Activated CD4-positive, alpha-beta T cell treated with anti-CD3 and anti-CD28 coated beads, Interleukin-2, amount 50 U/mL, for 48 hours (primary cell): ENCODE measurements at regions not wholly inside any gene's neighbourhood (a gene's known extent, or its start where the extent isn't known, plus 50 kb on each side); places are given as distances from the start of the nearest gene placed in this dataset.
"Not testable (repeated sequence)": the region's sequence is repeated elsewhere in the genome, so short reads cannot be mapped to it uniquely, and the experiment has no call there.

Experiments
- DNase-seq, 2 experiments: peaks; one replicate each; pipeline ENCODE4 v3.0.0-alpha.2; 2020

DNA sequence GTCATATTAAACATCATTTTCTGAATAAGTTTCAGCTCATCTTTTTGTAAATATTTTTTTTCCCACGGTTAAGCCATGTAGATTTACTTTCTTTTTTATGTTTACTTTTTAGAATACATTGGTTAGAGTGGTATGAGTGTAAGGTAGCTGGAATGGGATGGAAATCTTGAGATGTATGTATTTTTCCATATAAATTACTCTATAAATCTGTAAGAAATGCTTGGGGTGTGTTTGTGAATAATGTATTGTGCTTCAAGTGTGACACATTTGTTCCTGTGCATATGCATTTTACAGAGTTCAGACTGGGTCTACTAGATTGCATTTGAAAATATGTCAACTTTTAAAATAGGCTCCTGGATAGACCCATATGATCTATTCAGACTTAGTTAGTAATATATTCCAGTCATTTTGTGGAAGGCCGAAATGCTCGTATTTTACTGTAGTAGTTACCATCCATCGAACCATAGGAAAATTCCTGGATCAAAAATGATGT, 756.8 kb downstream of the RAPGEF2 start:
- DNase-seq: no peak

- no peak for DNase-seq
Measured at GRCh38 chr4:159860945-159861344, 758.1 kb downstream of the RAPGEF2 start.

DNA sequence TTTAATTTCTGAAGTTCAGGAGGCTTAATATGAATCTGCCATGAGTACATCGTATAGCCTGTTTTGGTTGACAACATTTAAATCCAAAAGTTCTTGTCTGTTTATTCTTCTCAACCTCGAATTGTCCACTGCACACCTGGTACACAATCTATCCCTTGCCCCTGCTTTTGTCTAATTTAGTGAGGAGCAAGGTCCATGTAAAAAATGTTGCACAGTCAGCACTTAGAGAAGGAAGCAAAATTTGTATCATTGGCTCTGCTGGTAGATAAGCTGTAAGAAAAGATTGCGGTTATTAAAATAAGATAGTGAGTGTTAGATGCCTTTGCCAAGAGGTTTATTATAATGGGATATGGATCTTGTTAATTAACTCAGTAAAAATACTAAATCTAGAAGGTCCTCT, 761.5 kb downstream of the RAPGEF2 start:
- DNase-seq: no peak

DNA sequence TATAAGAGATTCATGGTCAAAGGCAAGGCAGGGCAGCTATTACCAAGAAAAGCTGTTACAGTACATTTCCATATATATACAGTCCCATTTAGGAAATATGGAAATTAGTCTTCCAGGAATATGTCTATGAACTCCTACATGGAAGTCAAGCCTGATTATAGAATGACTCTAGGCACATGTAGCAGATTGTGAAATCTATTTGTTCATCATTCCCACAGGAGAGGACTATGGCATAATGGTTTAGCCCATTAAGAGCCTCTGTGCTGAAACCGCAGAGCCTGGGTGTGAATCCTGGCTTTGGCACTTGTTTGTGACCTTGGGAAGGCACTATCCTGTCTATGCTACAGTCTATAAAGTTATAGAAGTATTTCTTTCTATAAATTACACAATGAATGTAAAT, 764.8 kb downstream of the RAPGEF2 start:
- DNase-seq: no peak

DNA sequence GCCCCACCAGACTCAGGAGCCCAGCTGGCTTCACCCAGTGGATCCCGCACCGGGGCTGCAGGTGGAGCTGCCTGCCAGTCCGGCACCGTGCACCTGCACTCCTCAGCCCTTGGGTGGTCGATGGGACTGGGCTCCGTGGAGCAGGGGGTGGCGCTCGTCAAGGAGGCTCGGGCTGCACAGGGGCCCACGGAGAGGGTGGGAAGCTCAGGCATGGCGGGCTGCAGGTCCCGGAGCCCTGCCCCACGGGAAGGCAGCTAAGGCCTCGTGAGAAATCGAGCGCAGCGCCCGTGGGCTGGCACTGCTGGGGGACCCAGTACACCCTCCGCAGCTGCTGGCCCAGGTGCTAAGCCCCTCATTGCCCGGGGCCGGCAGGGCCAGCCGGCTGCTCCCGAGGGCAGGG, 766.1 kb downstream of the RAPGEF2 start:
- not testable (repeated sequence) for DNase-seq

DNA sequence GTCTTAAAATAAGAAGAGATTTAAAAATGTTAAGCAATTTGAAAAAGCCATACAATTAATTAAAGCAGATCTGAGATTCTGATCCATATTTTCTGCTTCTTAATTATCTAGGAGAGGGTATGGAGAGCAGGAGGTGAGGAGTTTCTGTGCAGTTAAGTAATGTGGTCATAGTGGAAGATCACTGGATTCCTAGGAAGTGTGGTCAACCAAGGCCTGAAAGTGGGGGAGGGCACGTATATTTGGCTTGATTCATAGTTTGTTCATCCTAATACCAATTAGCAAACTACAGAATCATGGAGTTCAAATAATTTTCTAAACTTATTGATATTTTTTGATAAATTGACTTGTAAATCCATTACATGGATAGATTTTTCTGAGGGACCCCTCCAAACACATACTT, 768.3 kb downstream of the RAPGEF2 start:
- DNase-seq: no peak

DNA sequence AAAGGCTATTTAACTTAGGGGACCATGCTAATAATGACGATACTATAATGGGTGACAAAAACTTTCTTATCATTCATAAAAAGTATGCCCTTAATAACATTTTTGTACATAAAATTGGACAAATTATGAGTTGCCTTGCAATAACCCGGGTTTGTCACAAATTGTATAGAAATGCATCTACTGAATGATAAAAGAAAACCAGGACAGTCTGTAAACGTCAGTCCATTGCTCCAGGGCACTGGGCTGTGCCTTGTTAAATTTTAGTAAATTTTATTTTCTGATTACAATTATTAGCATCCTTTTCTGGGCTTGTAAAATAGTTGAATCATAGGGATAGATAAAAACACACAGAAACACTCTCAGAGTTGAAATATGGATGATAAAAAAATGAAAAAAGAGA, 778.3 kb downstream of the RAPGEF2 start:
- no peak for DNase-seq

DNA sequence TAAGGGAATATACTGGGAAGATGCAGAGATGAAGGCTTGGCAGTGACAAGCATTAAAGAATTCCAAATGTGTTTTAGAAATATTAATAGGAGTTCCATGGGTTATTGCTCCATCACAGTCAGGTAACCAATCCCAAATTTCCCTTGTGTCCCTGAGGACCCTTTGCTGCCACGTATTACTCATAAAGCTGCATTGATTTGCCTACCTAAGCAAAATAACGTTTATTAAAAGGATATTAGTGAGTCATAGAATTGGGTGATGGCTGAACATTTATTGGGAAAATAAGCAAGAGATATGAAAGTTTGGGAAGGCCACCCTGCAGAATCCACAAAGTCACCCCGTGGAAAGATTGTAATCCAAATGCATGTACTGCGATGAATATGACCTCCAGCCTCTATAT, 782.1 kb downstream of the RAPGEF2 start:
- no peak for DNase-seq

DNA sequence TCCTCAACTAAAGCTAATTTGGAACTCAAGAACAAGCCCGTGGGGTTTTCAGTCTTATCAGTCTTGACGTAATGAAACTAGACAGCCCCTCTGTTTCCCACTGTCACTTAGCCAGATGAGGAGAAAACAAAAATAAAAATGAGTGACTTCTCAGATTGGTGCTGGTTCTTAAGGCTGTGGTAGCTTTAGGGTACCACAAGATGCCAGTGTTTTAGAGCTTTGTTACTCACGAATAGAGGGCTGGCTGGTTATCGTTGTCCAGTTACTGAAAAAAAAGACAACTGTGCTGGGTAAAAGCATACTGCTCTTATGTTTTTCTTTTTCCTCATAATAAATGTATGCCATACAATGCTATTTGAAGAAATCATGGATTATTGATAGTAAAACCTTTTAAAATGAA, 796.7 kb downstream of the RAPGEF2 start:
- no peak for DNase-seq

DNA sequence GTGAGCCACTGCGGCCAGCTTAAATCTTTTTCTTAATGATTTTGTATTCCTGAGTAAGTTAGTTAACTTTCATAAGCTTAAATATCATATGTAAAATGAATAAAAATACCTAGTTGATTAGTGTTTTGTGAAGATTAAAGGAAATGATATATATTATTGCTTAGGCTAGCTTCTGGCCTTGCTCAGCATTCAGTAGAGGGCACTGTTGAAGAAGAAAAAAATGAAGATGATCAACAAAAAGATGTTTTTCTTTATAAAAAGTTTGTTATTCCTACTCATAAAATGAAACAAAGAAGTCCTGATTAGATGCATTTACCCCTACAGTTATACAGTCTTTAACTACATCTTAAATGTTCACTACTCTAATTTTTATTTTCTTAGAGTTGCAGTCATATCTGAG, 797.7 kb downstream of the RAPGEF2 start:
- DNase-seq: no peak

DNA sequence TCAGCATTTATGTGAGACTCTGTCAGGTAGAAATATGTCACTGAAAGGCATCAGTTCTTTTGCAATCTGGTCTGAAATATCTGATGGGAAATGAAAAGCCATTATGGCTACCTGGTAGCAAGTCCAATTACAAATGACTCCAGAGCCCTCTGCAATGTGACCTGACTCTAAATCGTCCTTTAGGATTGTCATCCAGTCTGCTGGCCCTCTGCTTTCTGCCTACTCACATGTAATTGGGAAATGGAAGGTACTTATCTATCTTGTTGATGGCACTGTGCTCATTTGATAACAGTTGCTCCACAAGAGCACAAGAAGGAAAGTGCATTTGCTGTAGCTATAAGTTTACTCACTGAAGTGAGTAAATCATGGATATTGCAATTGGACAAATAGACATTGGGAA, 799.8 kb downstream of the RAPGEF2 start:
- DNase-seq: no peak

GRCh38 chr4:159904906-159905305, 802.0 kb downstream of the RAPGEF2 start:
- DNase-seq: no peak

- no peak for DNase-seq
Measured at GRCh38 chr4:159906051-159906450, 803.2 kb downstream of the RAPGEF2 start.

DNA sequence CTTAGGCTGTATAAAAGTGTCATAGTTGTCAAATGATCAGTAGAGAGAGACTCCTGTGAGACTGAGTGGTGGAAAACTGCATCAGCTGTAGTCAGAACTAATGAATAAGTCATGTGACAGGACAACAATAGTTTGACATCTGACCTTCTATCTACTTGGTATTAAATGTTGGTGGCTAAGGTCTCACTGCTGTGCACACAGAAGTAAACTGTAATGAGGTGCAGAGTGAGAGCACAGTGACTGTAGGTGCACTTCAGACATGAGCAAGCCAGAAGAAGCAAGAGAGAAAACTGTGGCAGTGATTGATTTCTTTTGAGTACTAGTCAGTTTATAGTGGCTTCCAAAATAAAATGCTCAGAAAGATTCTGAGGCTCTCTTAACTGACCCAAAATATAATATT, 803.6 kb downstream of the RAPGEF2 start:
- no peak for DNase-seq

DNA sequence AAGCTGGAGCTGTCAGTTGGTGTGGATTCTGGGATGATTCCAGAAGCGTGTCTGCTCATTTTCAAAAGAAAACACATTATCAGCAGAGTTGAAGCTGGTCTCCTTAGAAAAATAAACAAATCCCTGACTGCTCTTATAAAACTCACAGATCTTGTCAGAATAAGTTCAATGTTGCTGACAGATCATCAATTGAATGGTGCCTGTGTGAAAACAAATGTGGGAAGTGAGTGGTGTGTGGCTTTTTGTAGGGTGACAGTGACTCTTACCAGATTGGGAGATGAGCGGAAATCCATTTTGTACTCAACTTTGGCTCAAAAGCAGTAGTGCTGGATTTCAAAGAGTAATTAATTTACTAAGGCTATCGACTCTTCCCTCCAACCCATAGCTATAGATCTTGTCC, 807.8 kb downstream of the RAPGEF2 start:
- DNase-seq: no peak

- no peak for DNase-seq
Measured at GRCh38 chr4:159922119-159922518, 819.2 kb downstream of the RAPGEF2 start.

DNA sequence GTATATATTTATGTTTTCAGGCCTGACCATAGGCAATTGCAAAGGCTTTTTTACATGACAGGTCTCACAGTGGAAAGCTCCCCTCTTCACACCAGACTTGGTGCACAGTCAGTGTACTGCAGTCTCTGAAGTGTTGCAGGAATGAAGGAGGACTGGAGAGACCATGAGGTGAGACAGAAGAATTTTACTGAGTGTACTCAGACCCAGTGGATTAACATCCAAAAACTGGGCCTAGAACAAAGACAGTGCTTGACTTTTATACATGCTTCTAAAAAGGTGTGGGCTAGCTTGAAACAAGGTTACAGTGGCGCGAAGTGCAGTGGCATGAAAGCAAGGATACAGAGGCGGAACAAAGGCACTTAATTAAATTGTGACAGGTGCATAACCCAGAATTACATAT, 822.9 kb downstream of the RAPGEF2 start:
- no peak for DNase-seq

DNA sequence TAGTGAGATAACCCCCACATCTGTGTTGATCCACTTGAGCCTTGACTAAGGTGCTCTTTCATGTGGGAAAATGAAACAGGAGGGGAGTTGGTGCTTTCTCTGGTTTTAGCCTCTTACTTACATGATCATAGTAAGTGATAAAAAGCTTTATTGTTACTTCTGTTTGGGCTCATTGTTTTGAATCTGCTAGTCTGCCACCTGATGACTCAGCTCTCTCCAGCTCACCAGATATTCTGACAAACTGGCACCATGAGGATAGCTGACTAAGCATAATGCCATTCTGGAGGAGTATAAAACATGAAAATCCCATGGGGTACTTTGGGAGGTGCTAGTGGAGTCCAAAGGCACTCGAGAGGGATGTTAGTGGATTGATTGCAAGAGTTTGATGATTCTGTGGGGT, 824.0 kb downstream of the RAPGEF2 start:
- DNase-seq: no peak

- no peak for DNase-seq
Measured at GRCh38 chr4:159927781-159928180, 824.9 kb downstream of the RAPGEF2 start.

GRCh38 chr4:159934602-159935001, 831.7 kb downstream of the RAPGEF2 start:
- DNase-seq: not testable (repeated sequence)

- no peak for DNase-seq
Measured at GRCh38 chr4:159937595-159937994, 834.7 kb downstream of the RAPGEF2 start.

DNA sequence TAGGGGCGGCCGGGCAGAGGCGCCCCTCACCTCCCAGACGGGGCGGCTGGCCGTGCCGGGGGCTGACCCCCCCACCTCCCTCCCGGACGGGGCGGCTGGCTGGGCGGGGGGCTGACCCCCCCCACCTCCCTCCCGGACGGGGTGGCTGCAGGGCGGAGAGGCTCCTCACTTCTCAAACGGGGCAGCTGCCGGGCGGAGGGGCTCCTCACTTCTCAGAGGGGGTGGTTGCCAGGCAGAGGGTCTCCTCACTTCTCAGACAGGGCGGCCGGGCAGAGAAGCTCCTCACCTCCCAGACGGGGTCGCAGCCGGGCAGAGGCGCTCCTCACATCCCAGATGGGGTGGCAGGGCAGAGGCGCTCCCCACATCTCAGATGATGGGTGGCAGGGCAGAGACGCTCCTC, 836.8 kb downstream of the RAPGEF2 start:
- not testable (repeated sequence) for DNase-seq

DNA sequence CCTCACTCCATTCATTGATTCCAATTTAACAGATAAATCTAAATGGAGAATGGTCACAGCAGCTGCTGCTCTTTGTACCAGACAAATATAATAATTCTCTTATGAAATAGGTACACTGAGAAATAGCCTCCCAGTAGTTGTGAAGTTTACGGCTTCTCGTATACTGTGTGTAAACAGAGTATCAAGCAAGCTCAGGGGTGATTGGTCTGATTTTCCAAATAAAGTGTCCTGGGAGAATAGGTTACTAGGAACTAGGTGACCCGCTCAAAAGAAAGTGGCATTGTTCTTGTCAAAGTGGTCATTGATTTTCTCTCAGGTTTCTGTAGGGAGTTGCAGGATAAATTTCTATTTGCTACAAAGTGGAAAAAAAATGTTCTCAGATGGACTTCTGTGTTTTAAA, 838.2 kb downstream of the RAPGEF2 start:
- no peak for DNase-seq

- no peak for DNase-seq
Measured at GRCh38 chr4:159944477-159944876, 841.6 kb downstream of the RAPGEF2 start.

- DNase-seq: no peak
Measured at GRCh38 chr4:159946983-159947615, 844.2 kb downstream of the RAPGEF2 start.
